NCI-H2081 (cell line): ENCODE measurements at regions not wholly inside any gene's neighbourhood (a gene's known extent, or its start where the extent isn't known, plus 50 kb on each side); places are given as distances from the start of the nearest gene placed in this dataset.

Experiments
- DNase-seq, 2 experiments: peaks; one replicate each; lab custom pipeline; 2025; lab: John Stamatoyannopoulos, UW

DNA sequence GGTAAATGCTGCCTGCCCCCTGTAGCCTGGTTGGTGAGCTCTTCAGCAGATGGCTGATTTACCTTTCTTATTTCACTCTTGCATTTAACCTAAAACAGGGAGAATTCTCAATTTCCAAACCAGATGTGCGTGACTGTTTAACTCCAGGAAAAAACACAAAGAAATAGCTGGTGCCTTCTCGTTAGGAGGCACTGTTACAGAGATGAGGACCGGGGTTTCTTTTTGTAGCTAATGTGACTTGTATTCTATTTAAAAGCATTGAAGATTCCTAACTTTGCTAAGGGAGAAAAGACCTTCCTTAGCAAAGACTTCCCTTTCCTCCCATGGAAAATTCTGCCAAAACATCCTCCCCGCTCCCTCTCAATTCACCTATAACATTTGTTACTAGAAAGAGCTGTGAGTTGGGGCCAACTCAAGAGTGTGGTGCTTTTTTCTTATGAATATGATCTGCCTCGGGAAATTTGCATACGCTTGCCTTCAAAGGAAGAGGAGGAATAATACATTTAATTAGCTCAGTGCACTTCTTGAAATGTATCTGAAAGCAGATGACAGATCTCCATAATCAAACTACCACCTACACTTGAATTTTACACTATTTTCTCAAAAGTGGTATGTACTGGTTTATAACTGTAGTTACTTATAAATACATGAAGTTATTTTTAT lies 102.0 kb upstream of the ARID2 start:
- no peak for DNase-seq

DNA sequence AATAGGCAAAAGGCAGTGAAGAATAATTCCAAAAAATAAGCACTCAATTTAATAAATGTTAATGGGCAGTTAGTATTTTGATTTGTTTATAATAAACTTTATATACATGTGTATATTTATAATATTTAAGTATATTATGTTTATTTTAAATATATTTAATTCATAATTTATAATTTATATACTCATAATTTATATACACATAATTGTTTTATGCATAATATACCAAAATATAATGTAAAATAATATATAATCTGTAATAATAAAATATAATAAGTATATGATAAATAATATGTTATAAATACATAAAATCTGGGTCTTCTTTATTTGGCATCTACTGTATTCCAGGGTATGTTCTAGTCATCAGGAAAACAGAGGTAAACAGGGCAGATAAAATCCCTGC lies 100.2 kb upstream of the ARID2 start:
- no peak for DNase-seq

DNA sequence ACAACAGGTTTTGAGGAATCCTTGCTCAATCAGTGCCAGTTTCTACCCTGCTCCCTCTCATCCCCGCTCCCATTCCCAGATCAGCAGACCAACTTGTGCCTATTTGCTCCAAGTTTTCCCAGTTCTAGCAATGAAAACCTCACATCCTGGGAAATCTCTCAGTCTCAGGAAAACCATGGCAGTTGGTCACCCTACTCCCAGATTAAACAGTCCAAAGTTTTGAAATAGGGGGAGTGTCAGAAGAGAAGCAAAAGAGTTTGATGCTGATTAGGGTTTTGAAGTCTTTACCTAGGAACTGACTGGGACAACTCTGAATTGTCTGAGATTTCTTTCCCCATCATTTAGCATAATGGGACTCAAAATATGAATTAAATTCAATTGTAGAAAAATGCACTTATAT lies 95.8 kb upstream of the ARID2 start:
- DNase-seq = no peak

DNA sequence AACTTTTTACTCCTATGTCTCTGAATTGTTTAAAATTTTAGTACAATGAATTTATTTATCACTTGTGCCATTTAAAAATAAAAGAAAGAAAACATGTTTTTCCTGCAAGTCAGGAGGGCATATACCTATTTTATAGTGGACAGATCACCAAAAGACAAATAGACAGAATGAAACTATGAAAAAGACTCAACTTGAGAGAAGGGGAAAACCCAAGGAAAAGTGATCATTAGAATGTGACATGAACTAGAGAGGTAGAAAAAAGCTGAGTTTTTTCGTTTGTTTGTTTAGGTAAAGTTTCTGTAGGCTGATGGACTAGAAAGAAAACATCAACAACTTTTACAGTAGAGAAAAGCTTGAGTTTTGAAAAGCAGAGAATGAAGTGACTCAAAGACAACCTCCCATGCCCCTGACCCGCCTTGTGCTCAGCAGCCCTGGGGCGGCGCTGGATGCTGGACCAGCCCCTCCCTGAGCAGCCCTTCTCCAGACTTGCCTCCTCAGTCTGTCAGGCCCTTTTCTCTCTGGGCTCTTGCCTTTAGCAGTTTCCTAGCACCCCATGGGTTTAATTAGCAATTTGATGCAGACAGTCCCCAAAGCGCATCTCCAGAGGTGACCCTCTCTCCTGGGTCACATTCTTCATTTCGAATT lies 95.1 kb upstream of the ARID2 start:
- DNase-seq = no peak

DNA sequence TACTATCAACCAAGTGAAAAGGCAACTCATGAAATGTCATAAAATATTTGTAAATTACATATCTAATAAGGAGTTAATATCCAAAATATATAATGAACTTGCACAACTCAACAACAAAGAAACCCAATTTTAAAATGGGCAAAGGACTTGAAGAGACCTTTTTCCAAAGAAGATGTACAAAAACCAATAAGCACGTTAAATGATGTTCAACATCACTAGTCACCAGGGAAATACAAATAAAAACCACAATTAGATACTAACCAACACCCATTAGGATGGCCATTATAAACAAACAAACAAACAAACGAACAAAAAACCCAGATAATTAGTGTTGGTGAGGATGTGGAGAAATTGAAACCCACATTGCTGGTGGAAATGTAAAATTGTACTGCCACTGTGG lies 92.3 kb upstream of the ARID2 start:
- no peak for DNase-seq

DNA sequence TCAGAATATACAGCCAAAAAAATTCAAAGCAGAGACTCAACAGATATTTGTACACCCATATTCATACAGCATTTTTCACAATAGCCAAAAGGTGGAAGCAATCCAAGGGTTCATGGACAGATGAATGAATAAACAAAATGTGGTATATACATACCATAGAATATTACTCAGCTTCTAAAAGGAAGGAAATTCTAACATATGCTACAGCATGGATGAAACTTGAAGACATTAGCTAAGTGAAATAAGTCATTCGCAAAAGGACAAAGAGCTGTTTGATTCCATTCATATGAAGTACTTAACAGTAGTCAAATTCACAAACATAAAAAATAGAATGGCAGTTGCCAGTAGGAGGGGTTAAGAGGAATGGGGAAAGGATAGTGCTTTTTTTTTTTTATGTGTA lies 91.8 kb upstream of the ARID2 start:
- no peak for DNase-seq

DNA sequence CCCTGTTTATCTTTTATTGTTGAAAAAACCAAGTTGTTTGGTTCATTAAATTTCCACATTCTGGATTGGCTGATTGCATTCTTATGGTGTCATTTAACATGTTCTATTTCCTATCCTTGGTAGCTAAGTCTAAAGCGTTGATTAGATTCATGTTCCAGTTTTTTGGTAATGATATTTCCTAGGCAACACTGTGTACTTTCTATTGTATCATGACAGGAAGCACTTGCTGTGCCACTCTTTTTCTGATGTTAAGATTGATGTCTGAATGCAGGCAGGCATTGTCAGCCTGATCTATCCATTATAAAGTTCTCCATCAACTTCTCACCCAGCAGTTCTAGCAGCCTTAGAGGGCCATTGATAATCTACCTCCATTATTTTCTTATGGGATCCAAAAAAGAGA lies 91.1 kb upstream of the ARID2 start:
- peak in 1 of 2 experiments; percentile 26 for DNase-seq

DNA sequence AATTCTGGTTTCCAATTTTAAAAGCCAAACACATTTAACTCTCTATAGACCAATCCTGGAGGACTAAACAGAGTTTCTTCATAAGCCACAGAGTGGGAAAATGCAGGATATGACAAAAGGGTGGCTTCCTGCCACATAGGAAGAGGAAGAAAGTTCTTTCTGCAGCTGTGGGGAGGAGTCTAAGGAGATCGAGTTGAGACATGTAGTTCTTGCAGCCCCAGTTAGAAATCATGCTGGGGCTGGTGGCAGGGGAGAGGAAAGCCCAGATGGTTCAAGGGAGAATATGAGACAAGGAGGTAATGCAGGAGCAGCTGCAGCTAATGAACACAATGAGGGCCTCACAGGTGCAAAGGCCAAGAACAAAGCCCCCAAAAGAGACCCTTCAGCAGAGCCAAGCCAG lies 85.0 kb upstream of the ARID2 start:
- no peak for DNase-seq

DNA sequence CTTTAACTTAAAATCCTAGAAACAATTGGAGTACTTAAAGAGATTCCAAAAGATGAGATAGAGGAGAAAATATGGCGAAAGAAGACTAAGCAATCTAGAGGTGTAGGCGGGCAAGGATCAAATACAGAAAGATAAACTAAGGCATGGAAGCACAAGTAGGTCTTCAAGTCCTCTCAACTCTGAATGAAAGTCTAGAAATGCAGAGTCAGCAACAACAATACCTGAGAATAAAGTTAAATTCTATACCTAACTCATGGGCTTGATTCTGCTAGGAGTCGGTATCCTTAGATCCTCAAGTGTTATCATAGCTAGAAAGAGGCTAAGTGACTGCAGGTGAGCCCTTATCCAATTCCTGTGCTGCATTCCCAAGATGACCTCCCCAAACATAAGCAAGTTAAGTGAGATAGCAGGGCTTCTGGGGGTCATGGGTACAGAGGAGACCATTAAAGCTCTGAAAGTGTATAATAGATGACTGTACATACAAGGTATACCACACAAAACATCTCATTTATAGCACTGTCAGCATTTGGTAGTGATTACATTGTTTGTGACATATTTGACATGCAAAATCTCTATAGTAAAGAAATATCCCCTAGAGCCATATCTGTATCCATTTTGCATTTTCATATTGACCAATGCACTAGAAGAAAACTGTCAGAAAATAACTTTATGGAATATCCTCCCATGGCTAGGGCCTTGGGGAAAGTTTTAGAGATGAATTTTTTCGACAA lies 82.5 kb upstream of the ARID2 start:
- DNase-seq = no peak

DNA sequence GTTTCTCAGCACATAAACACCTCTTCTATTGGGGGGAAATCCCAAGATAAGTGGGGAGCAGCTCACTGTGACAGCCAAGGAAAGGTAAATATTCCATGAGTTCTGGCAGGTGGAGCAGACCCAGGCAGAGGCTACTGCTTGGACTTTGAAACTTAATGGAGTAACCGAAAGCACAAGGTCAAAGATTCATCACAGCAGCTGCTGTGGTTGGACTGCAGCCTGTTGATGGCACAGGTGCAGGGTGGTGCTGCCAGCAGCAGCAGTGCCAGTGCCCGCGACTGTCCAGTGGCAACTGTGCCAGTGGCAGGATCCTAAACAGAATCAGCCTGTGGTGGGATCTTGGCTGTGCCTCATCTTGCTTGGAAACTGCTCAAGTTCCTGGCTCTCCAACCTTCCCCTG lies 81.4 kb upstream of the ARID2 start:
- no peak for DNase-seq

DNA sequence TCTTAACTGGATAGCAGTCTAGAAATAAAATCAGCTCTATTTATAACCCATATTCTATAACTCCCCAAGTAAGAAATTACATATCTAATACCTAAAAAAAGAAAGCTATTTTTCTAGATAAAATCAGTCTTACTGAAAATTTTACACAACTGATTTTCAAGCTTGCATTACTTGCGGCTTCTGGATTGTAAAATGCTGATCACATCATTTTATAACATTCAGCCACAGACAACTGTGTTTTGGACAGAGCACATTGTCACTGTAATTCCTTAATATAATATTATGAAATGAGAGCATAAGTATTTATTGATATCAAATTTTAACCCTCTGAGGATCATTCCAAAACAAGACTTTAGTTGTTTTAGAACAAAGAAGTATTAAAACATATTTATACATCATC lies 78.5 kb upstream of the ARID2 start:
- DNase-seq = no peak

DNA sequence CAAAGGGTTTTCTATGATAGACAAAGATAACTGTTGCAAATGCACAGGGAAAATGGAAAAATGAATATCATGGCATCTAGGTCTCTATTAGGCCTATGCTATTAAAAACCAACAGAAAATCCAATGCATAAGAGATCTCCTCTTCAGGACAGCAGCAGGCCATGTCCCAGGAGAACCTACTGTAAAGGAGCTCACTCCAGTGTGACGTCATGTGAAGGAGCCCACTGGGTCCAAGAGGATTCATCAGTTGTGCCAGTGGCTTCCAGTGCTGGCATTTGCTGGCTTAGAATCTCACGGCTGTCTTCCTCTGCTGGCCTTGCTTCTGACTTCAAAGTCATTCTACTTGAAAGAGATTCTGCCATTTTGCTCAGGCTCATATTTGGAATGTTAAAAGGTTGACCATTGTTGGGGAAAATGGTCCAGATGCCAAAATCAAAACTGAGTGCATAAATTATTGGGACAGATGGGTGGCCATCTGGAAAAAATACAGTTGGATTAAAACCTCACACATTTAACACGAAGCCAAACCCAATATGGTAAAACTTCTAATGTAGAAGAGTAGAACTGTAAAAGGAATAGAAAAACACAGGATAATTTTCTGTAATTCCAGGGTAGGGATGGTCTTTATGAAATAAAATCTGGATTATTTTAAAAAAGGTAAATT lies 75.4 kb upstream of the ARID2 start:
- DNase-seq = no peak

DNA sequence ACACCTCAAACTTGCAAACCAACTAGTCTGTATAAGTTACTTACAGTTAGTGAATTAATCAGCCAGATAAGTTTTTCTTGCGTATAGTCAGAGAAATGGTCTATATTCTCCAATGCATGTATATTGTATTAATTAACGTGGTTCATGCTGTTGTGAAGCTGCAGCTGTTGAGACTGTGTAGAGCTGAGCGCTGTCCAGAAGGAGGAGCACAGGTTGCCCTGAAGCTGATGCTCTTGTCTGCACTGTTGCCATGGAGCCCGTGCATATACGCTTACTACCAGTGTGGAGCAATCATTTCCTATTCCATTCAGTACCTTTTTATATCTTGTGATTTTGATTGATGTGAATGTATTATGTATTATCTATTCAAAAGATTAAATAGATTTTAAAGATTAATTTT lies 74.3 kb upstream of the ARID2 start:
- peak in 1 of 2 experiments; percentile 45 for DNase-seq

DNA sequence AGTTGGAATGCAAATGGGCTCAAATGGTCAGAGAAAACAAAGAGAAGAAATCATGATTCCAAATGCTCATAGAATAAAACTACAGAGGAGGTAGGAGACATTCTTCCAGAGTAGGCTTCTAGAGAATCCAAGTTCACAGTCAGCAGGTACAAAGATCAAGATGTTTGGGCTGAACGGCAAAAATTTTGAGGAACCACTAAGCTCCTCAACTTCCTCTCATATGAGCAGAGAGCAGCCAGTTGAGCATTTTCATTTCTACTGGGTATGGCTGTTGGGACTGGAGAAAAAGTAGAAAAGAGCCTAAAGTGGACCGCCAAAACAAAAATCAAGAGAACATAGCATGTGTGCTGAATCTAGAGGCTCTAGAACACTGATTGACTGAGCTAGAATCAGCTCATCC lies 73.8 kb upstream of the ARID2 start:
- no peak for DNase-seq

DNA sequence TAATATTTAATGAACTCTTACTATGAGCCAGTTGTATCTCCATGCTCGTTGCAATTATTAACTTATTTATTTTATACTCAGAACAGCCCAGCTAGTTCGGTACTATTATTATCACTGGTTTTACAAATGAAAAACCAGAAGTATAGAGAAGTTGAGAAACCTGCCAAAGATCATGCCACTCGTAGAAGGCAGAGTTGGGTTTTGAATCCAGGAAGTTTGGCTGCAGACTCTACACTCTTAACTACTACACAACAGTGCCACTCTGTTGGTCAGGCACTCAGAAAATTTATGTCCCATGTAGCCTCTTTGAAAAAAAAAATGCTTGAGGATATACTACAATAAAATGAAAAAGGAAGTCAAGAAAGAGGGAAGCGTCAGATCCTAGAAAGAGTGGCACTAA lies 71.5 kb upstream of the ARID2 start:
- DNase-seq = no peak

DNA sequence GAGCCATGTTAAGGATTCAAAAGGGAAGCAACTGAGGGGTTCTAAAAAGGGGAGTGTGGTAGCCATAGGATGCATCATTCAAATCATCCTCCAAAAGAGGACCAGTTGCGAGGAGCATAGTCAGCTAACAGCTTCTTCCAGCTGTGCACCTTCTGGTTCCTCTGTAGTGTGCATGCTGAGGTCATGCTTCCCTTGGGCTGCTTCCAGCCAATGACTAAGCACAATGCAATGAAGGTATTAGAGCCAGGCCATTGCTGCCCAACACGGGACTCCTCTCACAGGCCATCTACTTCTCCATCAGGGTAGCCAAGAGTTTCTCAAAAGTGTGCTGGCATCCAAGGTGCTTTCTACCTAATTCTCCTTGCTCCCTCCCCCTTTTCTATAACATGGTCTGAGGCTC lies 69.2 kb upstream of the ARID2 start:
- no peak for DNase-seq

DNA sequence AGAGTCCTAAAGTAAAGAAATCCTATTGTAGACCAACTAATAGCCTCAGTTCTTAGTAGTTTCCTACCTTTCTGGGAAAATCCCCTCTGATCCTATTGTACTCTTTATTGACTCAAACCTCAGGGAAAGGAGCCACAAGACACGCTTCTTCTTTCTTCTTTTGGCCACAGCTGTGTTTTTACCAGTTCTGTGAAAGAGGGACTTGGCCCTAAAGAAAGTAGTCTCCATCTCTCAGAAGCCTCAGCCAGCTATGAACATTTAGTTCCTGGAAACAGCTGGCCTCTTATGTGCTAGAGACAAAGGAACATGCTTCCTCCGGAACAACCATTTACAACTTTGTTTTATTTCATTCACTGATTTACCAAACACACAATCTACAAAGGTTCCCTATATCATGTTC lies 66.1 kb upstream of the ARID2 start:
- no peak for DNase-seq

DNA sequence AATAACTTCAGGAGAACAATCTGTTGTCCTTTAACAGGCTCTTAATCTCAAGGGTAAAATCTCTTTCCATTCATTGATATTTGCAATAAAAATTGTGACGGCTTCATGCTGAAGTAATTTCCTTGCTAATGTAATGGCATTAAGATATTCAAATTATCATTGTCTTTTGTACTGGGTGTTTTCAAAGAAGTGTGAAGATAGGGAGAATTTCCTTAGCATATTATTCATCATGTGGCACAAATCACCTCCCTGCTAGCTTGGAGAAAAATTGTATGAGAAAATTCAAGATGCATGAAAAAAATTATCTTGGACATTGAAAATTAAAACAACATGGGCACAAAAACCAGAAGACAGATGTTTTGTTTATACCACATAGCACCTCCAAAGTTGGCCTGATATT lies 63.6 kb upstream of the ARID2 start:
- no peak for DNase-seq

DNA sequence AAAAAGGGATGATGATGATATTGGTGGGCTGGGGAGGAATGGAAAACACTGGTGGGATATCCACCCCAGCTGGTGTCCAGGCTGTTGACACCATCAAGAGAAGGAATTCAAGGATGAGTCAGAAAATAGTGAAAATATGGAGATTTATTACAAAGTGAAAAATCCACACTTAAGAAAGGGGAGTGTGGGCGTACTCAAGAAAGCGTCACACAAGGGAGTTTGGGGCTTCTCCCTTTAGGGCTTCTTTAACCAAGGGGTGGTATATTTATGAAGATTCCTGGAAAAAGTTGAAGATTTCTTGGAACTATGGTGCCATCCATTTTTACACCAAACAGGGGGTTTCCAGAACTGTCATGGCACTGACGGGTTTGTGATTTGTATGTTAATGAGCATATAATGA lies 63.1 kb upstream of the ARID2 start:
- no peak for DNase-seq

DNA sequence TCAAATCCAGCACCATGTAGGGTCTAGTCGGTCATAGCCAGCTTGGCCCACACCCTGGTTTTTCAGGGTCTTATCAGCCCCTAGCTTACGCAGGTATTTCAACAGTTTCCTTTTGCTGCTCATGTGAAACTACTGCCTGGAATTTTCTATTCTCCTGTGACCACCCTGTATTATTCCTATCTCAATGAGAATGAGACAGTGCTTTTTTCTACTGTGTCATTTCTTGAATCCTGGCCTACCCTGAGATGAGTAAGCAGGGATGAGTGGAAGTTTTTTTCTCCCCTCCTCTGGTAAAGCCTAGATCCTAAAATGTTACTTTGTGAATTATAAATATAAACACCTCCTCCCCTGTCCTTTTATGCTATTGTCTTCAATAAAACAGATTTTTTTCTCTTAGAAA lies 62.7 kb upstream of the ARID2 start:
- DNase-seq = no peak

DNA sequence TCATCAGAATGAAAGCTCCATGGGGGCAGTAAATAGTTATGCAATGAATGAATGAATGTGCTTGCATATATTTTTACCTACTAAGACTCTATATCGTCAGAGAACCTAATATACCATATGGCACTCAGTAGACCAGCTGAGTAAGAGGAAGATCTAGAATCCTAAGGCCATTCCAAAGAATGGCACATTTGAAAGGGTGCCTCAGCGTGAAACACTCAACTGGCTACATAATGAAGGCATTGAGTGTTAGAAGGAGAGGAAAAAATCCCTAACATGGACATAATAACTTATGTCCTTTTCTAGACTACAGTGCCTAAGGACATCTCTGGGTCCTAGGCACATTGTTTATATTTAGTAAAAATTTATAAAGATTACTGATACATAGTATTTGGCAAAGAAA lies 61.7 kb upstream of the ARID2 start:
- no peak for DNase-seq

DNA sequence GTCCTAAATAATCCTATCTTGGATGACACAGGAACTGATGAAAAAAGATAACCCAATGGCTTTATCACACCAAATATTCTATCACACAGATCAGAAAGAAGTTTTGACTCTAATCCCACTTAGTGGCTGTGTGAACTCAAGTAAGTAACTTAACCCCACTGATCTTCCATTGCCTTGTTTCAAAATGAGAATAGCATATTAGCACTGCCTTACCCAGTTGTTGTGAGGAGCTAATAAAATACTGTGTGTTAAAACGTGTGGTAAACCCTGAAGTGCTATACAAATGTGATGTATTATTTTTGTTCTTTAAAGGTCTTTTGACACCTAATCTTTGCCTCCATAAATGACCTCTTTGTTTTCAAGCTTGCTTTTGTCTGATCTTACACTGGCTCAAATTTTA lies 60.9 kb upstream of the ARID2 start:
- no peak for DNase-seq

DNA sequence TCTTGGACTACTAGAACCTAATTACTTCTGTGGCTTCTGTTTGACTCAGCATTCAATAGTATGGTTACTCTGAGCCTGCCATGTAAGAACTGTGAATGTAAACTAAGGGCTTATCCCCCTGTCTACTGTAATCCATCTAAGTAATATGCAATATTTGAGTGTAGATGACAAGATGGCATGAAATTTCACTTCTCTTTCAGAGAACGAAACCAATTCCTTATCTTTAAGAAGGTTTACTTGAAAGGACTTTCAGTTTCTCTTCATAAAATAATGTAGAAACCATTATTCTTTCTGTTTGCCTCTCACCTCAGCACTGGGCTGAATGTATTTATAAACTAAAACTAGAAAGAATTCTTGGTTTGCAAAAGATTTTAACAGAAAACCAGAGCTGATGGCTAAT lies 60.4 kb upstream of the ARID2 start:
- no peak for DNase-seq
